SK-MEL-5 (cell line): ENCODE measurements at regions not wholly inside any gene's neighbourhood (a gene's known extent, or its start where the extent isn't known, plus 50 kb on each side); places are given as distances from the start of the nearest gene placed in this dataset.

ENCODE experiments used
- DNase-seq: peaks from one replicate; pipeline ENCODE4 v3.0.0-alpha.2; 2016; ENCODE audit warnings: low read depth, low spot score
- in situ Hi-C: cut with HindIII; loops from 2 replicates; pipeline ENCODE4 v1.10.0; 2016; ENCODE audit warnings: low sequenced_read_pairs, high pct_unique_total_duplicates, low pct_unique_long_range_greater_than_20kb

- no peak for DNase-seq
- in situ Hi-C loops, result no loop called here
Observed at GRCh38 chr2:2409481-2409880, 78.4 kb upstream of the MYT1L start.

GRCh38 chr2:2405780-2406179, 74.7 kb upstream of the MYT1L start:
- in situ Hi-C loops, result no loop called here
- no peak for DNase-seq

- in situ Hi-C loops, result no loop called here
- no peak for DNase-seq
Observed at GRCh38 chr2:2400286-2401038, 69.4 kb upstream of the MYT1L start.

- no peak for DNase-seq
- in situ Hi-C loops, result no loop called here
Observed at GRCh38 chr2:2399396-2399795, 68.3 kb upstream of the MYT1L start.

GRCh38 chr2:2392332-2392731, 61.3 kb upstream of the MYT1L start:
- in situ Hi-C loops, result no loop called here
- no peak for DNase-seq

GRCh38 chr2:2389215-2389614, 58.1 kb upstream of the MYT1L start:
- no peak for DNase-seq
- in situ Hi-C loops, result no loop called here
